ENCODE measurements at regions not wholly inside any gene's neighbourhood (a gene's known extent, or its start where the extent isn't known, plus 50 kb on each side); places are given as distances from the start of the nearest gene placed in this dataset.

DNA sequence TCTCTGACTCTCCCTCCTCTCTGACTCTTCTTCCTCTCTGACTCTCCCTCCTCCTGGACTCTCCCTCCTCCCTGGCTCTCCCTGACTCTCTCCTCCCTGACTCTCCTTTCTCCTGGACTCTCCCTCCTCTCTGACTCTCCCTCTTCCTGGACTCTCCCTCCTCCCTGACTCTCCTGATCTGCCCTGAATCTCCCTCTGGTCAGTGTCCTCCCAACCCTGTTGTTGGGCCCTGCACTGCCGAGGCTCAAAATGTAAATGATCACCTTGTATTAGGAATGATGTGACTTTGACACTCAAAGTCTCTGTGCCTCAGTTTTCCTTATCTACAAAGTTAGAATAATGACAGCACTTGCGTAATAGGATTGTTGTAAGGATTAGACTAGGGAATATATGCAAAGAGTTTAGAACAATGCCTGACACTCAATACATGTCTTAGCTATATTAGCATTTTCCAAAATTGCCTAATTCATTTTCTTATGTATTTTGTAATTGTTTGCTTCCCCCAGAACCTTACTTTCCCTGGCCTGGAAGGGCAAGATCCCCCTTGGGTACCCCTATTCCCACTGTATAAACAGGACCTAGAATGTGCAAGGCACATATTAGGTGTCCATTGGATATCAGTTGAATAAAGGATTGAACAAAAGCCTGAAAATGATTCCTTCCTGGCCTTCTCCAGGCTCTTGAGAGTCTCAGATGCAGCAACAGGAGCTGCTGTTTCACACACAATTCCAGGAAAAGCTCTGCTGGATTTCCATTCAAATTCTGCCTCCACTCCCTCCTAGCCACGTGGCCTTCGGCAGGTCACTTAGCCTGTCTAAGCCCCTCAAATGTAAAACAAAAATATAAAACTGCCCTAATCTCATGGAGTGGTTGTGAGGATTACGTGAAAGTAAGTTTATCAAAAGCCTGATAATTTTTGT is 170.1 kb downstream of the INHBB start:
- no peak for DNase-seq (ENCODE audit: low spot score)

DNA sequence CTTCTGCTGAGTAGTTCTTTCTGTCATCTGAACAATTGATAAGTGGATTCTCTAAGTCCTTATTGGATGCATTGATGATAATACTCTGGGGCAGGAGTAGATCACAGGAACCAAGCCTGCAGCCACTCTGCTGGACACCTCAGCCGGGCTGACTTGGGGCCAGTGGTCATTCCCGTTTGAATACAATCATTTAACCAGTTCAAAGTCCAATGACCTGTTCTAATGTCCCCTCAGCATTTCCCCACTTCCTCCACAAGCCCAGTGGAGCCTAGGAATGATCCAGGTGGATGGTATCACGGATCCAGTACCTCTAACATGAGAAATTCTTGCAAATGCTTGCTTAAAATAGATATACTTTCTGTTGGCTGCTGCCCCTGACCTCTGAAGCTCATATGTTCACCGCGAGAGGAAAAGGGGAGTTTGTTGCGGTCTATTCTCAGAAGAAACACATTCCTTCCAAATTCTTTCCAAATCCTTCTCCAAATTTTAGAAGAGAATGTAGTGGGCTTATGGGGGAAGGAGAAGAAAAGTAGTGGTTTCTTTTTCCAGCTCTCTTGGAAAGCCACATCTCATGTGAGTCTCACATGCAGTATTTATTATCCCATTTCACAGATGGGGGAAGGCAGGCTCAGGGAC is 170.9 kb downstream of the INHBB start:
- peak; percentile 57 for DNase-seq (ENCODE audit: low spot score)

DNA sequence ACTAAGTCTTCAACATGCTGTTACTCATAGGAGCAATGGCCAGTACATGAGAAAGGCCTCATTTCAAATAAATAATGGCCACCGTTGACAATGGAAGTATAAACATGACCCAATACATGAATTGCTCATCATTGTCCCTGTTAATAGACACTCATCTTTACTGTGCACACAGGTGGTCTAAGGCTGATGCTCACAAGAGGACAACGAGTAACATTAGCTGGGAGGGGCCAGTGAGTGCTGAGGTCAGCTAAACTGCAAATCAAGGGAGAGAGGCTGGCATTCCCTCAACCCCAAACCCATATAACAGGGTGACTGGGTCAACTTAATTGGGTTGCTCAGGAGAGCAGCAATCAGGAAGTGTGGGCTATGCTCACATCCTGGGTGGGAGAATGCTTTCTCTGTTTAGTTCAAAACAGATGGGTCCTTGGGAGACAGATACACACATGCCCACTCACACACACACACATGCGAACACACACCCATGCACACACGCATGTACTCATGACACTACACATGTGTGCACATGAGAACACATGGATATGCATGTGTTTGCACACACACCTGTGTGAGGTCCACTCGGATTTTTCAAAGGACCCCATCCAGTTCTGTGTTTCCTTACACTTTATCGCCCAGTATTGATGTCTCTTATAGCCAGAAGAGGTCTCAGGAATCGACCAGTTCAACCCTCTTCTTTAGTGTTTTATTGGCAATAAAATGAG is 172.0 kb downstream of the INHBB start:
- DNase-seq (ENCODE audit: low spot score), result no peak

DNA sequence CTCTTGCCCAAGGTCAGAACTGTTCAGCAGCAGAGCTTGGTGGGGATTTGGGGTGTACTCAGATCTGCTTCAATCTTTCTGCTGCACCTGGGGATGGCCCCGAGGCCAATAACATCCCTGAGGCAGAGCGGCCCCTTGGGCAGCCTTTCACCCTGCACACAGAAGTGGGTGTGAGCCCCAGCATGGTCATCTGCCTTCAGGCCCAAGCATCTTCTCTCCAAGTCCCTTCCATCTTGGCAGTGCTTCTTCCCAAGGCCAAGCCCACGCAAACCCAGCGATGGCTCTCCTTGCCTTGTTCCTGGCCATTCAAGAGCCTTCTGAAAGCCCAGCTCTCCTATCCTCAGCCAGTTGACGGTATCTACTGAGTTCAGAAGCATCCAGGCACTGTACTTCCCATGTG is 172.9 kb downstream of the INHBB start:
- DNase-seq (ENCODE audit: low spot score), result no peak

DNA sequence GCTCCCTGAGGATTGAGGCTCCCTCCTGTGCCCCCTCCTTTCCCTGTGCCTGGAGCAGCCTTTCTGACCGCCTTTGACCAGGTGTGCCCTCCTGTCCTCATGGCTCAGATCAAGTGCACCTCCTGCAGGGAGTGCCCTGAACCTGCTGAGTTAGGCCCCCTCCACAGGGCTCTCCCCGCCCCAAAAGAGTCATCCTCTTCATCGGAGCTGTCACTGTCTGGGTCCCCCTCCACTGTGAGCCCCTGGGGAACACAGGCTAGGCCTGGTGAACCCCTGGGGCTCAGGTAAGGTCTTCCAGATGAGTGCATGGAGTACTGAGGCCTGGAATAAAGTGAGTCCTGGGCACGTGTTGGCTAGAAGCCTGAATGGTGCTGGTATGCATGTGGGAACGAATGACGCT is 173.5 kb downstream of the INHBB start:
- DNase-seq (ENCODE audit: low spot score), result no peak

DNA sequence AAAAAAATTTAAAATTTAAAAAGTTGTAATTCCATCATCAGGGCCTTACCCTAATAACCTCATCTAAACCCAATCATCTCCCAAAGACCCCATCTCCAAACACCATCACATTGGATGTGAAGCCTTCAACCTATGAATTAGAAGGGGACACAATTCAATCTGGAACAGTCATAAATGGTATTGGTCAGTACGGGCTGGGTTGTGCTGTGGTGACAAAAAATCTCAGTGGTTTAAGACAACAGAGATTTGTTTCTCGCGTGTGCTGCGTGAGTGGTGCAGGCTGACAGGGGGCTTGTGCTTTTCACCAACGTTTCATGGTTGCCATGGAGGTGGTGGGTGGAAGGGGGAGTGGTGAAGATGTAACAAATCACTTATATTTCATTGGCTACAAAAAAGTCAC is 174.5 kb downstream of the INHBB start:
- DNase-seq (ENCODE audit: low spot score), result no peak

DNA sequence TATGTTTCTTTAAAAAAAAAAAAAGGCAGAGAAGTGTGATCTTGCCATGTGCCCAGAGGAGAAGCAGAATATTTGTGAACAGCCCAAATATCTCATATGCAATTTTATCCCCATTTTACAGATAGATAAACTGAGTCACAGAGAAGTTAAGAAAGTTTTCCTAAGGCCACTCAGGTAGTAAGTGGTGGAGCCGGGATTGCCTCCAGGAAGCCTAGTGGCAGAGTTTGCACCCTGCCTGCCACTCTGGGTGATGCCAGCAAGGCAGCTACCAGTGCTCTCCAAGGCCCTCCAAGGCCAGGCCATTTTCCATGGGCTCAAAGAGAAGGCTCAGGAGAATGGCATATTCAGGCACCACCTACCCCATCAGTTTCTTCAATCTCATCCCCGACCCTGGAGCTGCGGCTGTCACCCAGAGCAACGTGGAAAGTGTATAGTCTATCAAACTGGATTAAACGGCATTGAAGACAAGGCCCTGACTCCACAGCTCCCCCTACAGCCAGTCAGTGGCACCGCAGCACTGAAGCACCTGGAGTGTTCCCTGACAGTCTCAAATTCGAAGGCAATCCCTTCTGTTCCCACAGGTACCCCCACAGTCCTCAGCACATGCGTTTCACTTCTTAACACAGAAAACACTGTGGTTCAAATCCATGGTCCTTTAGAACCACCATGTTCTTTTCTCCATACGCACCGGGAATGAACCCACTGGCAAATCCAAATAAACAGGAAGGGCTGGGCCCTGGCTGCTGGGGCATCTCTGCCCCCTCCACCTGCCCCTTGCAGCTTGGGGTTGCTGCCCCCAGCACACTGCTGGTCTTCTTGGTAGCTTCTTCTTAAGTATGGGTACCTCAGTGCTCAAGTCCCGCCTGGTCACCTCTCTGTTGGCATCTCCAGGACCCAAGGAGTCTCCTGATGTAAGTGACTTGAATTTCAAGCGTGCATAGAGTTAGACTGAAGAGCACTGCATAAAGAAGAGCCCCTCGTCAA is 175.3 kb downstream of the INHBB start:
- peak; percentile 50 for DNase-seq (ENCODE audit: low spot score)

DNA sequence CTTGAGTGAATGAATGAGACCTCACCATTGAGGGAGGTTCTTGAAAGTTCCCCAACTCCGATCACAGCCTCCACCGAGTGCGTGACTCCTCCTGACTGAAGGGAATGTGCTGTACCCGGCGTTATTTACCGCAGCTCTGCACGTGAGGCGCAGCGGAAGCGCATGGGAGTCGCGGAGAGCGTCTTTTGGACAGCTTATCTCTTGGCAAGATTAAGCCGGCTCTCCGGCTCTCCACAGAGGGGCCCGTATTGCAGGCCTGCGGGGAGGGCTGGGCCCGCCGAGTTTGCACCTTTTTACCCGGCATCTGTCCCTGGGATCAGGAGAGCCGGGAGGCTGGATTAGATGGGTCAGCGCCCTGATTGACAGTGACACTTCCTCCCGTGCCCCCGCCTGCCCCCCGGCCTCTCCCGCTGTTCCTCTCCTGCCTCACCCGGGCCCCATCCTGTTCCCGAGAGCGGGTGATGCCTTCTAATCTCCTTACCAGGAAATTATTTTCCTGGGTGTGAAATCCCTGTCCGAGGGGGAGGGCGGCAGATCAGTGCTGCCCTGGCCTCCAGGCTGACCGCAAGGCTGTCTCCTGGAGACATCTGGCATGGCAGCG is 176.3 kb downstream of the INHBB start:
- no peak for DNase-seq (ENCODE audit: low spot score)

DNA sequence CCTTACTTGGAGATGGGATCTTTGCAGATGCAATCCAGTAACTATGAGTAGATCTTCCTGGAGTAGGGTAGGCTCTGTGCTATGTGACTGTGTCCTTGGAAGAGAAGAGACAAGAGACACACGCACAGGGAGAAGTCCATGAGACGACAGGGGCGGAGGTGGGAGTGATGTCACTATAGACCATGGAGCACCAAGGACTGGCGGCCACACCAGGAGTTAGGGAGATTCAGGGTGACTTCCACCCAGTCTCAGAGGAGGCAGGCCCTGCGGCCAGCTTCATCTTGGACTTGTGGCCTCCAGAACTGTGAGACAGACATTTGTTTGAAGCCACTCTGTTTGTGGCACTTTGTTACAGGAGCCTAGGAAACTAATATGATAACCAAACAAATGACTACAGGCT is 177.8 kb downstream of the INHBB start:
- no peak for DNase-seq (ENCODE audit: low spot score)

DNA sequence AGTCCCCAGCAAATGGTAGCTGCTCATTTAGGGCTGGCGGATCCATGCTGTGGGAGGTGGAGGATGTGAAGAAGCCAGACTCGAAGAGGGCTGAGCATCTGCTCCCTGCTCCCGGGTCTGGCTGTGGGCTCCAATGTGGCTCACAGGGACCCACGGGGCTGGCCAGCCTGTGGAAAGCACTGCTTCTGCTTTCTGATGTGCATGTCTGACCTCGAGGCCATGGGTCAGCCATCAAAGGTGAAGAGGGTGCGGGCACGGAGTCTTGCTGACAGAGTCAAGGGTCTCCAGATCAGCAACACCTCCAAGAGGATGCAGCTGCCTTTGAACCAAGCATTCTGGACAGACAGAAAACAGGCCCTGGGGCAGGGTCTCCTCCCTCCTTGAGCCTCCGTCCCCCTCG is 178.2 kb downstream of the INHBB start:
- DNase-seq (ENCODE audit: low spot score), result no peak

DNA sequence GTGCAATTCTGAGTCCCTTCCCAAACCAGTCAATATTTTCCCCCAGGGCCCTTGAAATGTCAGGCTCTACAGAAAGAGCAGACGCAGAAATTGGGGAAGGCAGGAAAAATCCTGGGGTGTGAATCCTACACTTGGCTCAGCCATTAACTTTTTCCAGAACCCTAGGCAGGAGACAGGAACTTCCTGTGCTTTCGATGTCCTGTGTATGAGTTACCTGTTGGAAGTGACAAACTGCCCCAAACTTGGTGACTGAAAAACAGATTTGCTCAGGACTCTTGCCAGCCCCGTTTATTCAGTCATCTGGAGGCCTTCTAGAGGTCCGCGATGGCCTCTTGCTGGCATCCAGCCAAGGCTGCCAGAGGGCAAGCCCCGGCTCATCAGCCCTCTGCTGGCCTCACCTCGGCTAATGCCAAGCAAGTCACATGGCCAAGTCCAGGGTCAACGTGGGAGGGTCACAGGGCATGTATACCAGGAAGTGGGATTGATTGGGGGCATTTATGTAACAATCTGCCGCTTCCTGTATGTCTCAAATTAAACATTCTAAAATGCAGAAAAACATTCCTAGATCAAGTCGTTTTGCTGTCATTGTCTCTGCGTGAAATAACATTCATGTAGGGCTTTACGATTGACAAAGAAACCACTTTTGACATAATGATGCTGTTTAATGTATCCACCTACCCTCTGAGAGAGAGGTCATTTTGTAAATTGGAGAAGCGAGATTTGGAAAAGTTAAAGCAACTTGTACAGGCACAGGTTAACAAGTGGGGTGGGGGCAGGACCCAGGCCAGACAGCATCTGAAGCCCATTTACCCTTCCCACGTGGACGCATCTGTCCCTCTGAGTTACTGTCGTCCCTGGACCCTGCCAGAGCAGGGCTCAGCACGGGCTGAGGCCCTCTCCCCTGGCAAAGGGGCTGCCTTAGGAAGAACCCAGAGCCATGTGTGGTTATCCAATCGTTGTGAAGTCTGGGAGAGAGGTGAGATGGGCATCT is 179.4 kb downstream of the INHBB start:
- no peak for DNase-seq (ENCODE audit: low spot score)

DNA sequence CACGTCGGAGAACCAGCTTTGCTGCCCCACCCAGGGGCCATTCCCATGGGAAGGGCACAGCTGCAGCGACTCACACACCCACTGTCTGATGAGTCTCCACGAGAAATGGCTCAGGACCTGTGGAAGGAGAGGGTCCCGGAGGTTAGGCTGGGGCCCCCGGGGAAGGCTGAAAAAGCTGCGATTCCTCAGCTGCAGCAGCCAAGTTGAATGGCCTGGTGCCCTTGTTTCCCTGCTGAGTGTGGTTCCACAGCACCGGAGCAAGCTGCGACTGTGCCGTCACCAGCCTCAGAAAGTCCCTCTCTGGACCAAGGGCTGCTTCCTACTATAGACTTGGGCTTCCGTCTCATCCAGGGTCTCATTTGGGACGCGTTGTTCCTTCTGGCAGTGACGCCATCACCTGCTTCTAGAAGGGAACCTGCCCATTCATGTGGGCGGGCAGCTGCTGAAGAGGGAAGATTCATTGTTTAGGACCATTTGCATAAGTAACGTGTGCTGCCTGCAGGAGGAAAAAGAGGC is 180.2 kb downstream of the INHBB start:
- no peak for DNase-seq (ENCODE audit: low spot score)

DNA sequence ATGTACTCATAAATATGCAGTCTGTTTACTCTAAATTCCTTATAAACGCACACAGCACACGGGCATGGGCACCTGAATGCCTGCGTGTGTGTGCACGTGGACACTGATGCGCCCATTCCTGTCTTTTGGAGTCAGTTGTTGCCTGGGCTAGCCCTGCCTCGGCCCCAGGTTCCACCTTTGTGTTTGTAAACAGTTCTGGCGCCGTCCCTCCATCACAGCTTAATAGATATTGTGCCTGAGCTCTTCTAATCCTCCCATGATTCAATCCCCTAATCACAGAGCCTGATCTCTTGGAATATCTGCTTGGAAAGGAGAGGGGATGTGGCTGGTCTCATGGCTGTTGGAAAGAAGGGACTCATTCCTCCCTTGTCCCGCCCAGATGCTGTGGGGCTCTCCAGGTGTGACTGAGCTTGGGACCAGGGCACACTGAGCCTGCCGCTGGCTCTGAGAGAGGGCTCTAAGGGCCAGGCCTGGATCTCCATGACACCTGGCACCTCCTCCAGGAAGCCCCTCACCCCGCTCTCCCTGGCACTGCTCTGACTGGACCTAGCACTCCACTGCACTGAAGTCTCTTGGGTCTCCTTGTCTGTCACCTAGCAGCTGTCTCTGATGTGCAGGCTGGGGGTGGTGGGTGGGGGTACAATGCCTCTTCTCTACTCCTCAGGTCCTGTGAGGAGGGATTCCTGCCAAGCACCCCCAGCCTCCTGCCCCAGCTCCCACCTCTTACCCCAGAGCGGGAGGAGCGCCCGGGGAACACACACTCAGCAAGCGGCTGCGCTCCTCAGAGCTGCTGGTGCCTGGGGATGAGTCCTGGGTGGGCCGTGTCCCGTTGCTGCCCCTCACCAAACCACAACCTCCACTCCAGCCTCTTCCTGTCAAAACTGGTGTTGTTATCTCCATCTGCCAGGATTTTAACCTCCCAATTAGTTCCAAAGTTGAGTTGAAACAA is 181.3 kb downstream of the INHBB start:
- no peak for DNase-seq (ENCODE audit: low spot score)

DNA sequence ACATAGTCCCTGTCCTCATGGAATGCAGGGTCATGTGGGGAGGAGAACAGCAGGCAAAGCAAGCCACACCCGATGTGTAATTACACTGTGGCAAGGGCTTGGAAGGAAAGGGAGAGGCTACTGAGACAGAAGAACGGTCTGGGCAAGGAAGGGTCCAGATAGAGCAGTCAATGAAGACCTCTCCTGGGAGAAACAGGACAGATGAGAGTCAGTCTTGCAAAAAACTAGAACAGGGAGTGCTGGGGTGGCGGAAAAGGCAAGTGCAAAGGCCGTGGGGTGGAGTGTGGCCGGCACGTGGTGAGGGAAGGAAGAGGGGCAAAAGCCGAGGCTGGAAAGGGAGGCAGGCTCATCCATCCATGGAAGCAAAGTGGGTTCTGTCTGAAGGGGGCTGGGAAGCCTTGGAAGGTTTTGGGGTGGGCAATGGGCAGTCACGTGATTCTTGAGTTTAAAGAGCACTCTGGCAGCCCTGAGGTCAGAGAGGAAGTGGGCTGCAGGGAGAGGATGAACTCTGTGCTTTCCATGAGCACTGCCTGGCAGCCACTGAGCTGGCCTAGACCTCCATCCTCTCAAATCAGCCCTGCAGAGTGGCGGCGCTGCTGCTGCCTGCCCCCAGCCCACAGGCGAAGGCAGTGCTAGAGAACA is 182.2 kb downstream of the INHBB start:
- DNase-seq (ENCODE audit: low spot score), result no peak

DNA sequence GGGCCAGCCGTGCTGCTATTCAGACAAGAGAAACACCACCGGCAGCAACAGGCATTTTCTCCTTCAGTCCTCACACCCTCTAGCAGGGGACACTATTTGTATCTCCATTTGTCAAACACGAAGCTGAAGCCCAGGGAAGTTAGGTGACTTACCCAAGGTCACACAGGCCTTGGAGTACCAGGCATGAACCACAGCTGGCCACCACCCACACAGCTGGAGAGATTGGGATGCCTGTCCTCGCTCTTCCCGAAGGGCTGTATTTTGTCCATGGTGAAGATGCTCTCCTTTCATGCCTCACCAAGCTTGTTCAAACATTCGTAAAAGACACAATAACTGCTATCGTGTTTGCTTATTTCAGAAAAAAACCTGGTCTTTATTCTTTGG is 182.7 kb downstream of the INHBB start:
- no peak for DNase-seq (ENCODE audit: low spot score)

DNA sequence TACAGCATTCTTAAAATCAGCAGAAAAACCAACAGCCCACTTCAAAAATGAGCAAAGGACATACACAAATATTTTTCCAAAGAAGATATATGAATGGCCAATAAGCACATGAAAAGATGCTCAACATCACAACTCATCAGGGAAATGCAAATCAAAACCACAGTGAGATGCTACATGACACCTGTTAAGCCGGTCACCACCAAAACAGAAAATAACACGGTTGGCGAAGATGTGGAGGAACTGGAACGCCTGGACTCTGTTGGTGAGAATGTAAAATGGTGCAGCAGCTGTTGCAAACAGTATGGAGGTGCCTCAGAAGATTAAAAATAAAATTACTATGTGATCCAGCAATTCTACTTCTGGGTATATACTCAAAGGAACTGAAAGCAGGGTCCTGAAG is 184.8 kb downstream of the INHBB start:
- no peak for DNase-seq (ENCODE audit: low spot score)

DNA sequence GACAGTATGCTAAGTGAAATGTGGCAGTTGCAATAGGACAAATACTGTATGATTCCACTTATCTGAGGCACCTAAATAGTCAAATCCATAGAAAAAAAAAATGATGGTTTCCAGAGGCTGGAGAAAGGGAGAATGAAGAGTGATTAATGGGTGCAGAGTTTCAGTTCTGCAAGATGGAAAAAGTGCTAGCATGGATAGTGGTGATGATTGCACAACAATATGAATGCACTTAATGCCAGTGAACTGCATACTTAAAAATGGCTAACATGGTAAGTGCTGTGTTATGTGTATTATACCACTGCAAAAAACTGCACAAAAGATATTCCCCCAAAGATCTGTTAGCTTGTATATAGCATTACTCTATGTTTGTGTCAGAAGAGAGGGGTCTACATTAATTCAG is 185.4 kb downstream of the INHBB start:
- no peak for DNase-seq (ENCODE audit: low spot score)

Data from hepatic stellate cell (primary cell).